Right lobe of liver (tissue), 6 donors: ENCODE measurements at regions not wholly inside any gene's neighbourhood (a gene's known extent, or its start where the extent isn't known, plus 50 kb on each side); places are given as distances from the start of the nearest gene placed in this dataset.
"Not testable (repeated sequence)": the region's sequence is repeated elsewhere in the genome, so short reads cannot be mapped to it uniquely, and the experiment has no call there.

ENCODE experiments used
- ATAC-seq, 4 donors: fragments of 200-7000 bp; cut with Tn5 transposase; one replicate each; pipeline ENCODE4 v1.9.1; 2020; ENCODE audit warnings: mild to moderate bottlenecking in 4 of 4, moderate library complexity in 4 of 4
- DNase-seq, 3 donors: peaks; one replicate each; pipeline ENCODE4 v3.0.0-alpha.2; 2020
- H3K27ac ChIP-seq, 3 donors: fragments of 200-600 bp; one replicate each; pipeline ENCODE4 v1.8.0; 2022
- H3K27me3 ChIP-seq, 2 donors: fragments of 200-600 bp; one replicate each; pipeline ENCODE4 v1.8.0; 2022
- H3K36me3 ChIP-seq, 4 donors: fragments of 200-600 bp; sonication (generic) in 1 of 4; one replicate each; pipeline versions ENCODE4 v1.5.1 to v1.8.0; 2017 to 2022; ENCODE audit warnings: control low read depth in 1 of 4
- H3K4me1 ChIP-seq, 4 donors: fragments of 200-600 bp; sonication (generic) in 1 of 4; one replicate each; pipeline versions ENCODE4 v1.5.1 to v1.8.0; 2017 to 2022; ENCODE audit warnings: control low read depth in 1 of 4
- H3K4me3 ChIP-seq, 3 donors: fragments of 200-600 bp; one replicate each; pipeline ENCODE4 v1.8.0; 2022
- H3K9me3 ChIP-seq, 4 donors: fragments of 200-600 bp; sonication (generic) in 1 of 4; one replicate each; pipeline versions ENCODE4 v1.5.1 to v1.8.0; 2017 to 2022; ENCODE audit warnings: control low read depth in 1 of 4
- POLR2A ChIP-seq: fragments of 450-650 bp; IDR thresholded peaks from one replicate; pipeline ENCODE4 v1.6.1; 2017; ENCODE audit warnings: antibody characterized with exemption, mild to moderate bottlenecking
- WGBS: methylation state at CpG from one replicate; pipeline ENCODE4 v1.1.6; 2018; ENCODE audit warnings: low coverage, low lambda C conversion rate; ENCODE audit not compliant: insufficient coverage; ENCODE audit errors: missing lambda C conversion rate; 5-methylcytosine and 5-hydroxymethylcytosine counted together
- intact Hi-C, 2 donors: fragments of 100-400 bp; cut with DNase I; formaldehyde crosslinking; loops; one replicate each; pipeline versions ENCODE4 v1.11.2 to v1.14.1; 2022
- donor health status: DM: no; HTN: yes; CAD: no.
- donor health status: DM: no; HTN: no; CAD: no.
- donor health status: DM: no; HTN: no; CAD: no.
- donor health status: DM: no; HTN: yes; CAD: no.
- donor health status: DM: no; HTN: yes; CAD: no.

DNA sequence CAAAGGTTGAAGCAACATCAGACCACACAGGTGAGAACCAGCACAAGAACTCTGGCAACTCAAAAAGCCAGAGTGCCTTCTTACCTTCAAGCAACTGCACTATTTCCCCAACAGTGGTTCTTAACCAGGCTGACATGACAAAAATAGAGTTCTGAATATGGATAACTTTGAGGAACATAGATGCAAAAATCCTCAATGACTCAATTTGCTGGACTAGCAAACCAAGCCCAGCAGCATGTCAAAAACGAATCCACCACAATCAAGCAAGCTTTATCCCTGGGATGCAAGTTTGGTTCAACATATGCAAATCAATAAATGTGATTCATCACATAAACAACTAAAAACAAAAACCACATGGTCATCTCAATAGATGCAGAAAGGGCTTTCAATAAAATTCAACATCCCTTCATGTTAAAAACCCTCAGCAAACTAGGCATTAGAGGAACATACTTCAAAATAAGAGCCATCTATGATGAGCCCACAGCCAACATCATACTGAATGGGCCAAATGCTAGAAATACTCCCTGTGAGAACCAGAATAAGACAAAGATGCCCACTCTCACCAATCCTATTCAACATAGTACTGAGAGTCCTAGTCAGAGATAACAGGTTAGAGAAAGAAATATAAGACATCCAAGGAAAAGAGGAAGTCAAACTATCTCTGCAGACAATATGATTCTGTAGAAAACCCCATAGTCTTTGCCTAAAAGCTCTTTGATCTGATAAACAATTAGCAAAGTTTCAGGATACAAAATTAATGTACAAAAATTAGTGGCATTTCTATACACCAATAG lies 110.5 kb upstream of the NBPF19 start:
- intact Hi-C loops, H3K4me3 ChIP-seq, H3K9me3 ChIP-seq, H3K27me3 ChIP-seq, H3K27ac ChIP-seq, DNase-seq, ATAC-seq, H3K36me3 ChIP-seq, H3K4me1 ChIP-seq: not testable (repeated sequence)
- WGBS: no CpG with 5 or more reads among the region's 1 CpG

DNA sequence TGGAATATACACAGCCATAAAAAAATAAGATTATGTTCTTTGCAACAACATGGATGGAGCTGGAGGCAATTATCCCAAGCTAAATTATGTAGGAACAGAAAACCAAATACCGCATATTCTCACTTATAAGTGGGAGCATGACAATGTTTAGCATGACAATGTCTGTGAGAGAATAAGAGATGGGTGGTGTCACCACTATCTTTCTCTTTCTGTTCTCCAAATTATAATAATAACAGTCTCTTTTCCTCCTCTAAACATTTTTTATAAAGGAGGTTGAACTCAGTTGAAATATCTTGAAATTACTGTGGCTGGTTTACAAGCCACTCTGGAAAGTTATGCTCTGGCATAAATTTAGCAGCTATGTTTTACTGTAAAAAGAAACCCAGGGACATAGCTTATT lies 108.4 kb upstream of the NBPF19 start:
- H3K9me3 ChIP-seq, intact Hi-C loops, ATAC-seq, H3K4me3 ChIP-seq, H3K27me3 ChIP-seq, H3K36me3 ChIP-seq, DNase-seq, H3K27ac ChIP-seq, H3K4me1 ChIP-seq: not testable (repeated sequence)
- 80% methylated on average over 1 of the region's 1 CpG for WGBS

DNA sequence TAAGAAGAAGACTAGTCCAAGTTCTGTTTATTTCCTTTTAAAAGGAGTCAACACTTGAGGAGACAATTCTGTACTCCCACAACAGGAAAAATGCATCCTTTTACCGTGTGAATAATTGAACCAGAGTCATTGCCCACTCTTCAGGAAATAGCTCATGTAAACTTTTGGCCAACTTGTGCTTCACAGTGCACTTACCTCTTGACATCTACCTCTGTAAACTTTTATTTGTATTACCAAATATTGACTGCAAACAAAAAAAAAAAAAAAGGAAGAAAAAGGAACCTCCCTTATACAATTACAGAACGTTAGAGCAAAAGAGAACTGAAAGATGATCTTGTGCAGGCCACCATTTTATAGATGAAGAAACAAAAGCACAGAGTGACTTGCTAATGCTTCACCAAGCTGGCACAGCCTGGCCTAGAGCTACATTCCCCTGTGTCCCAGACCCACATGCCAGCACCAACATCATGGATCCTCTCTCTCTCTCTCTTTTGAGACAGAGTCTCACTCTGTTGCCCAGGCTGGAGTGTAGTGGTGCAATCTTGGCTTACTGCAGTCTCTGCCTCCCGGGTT lies 107.3 kb upstream of the NBPF19 start:
- H3K27ac ChIP-seq, intact Hi-C loops, DNase-seq, H3K4me1 ChIP-seq, H3K4me3 ChIP-seq, H3K27me3 ChIP-seq, H3K9me3 ChIP-seq, H3K36me3 ChIP-seq: not testable (repeated sequence)
- peak; percentile 68 to 75 (median 72) for ATAC-seq
- WGBS: 55% methylated on average over 1 of the region's 3 CpGs

GRCh38 chr1:149368337-149368736 lies 106.5 kb upstream of the NBPF19 start:
- WGBS: no CpG with 5 or more reads among the region's 1 CpG
- DNase-seq, ATAC-seq, H3K4me1 ChIP-seq, intact Hi-C loops, H3K4me3 ChIP-seq, H3K27ac ChIP-seq, H3K36me3 ChIP-seq, H3K9me3 ChIP-seq, H3K27me3 ChIP-seq: not testable (repeated sequence)

DNA sequence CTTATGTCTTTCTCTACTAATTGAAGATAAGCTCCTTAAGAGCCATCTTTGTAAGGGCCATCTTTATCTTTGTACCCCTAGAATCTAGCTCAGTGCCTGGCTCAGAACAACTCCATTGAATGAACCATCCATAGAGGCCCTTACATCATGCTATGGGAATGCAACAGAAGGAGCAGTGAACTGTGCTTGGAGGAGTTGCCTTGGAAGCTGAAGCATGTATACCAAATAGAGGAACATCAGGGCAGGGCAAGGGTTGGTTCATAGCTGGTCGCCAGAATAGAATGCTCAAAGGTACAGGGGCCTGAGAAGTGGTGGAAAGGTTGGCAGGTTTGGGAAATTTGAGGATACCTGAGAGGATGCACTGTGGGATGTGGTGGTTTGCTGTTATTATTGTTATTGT lies 105.8 kb upstream of the NBPF19 start:
- DNase-seq, H3K27me3 ChIP-seq, H3K4me1 ChIP-seq, H3K36me3 ChIP-seq, H3K27ac ChIP-seq, H3K9me3 ChIP-seq, H3K4me3 ChIP-seq, intact Hi-C loops: not testable (repeated sequence)
- peak in 3 of 4 donors; percentile 20 to 46 (median 21) for ATAC-seq
- WGBS: no CpG with 5 or more reads among the region's 1 CpG

- H3K9me3 ChIP-seq, H3K27ac ChIP-seq, H3K27me3 ChIP-seq, intact Hi-C loops, ATAC-seq, DNase-seq, H3K4me1 ChIP-seq, H3K36me3 ChIP-seq, H3K4me3 ChIP-seq: not testable (repeated sequence)
- WGBS: no CpG with 5 or more reads among the region's 4 CpGs
These were observed 102.9 kb upstream of the NBPF19 start for GRCh38 chr1:149371955-149372354.

GRCh38 chr1:149378462-149378861 lies 96.4 kb upstream of the NBPF19 start:
- H3K9me3 ChIP-seq, H3K4me1 ChIP-seq, intact Hi-C loops, H3K27ac ChIP-seq, H3K36me3 ChIP-seq, H3K27me3 ChIP-seq, ATAC-seq, DNase-seq, H3K4me3 ChIP-seq: not testable (repeated sequence)
- WGBS: no CpG with 5 or more reads among the region's 3 CpGs

- H3K36me3 ChIP-seq, H3K4me1 ChIP-seq, H3K9me3 ChIP-seq, H3K27me3 ChIP-seq, intact Hi-C loops: not testable (repeated sequence)
- WGBS: 0% methylated on average over 1 of the region's 69 CpGs
- DNase-seq (peak; percentile 87 to 94 (median 89)), ATAC-seq (peak; percentile 97 to 99 (median 98))
- peak overlapping the region; percentile 12 to 58 (median 49) for H3K4me3 ChIP-seq
- peak; percentile 47 for TF ChIP-seq POLR2A
- peak overlapping the region in 1 of 3 donors; percentile 43 for H3K27ac ChIP-seq
These were observed 84.5 kb upstream of the NBPF19 start for GRCh38 chr1:149390173-149390926.

DNA sequence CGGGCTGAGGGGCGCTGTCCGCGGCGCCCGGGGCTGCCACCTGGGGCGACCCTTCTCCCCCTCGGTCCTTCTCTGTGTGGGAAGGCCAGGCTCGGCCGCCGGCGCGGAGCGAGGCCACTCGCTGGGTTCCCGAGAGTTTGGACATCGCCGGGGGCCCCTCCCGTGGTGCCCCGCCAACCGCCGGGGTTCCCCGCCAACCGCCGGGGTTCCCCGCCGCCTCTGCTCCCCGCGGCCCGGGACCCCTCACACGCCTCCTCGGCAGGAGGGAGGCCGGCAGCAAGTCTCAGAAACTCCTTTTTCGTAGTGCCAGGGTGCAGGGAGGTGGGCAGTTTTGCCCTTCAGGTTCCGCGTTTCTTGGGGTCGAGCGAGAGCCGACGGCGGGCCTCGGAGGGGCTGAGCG lies 83.9 kb upstream of the NBPF19 start:
- H3K36me3 ChIP-seq, H3K4me1 ChIP-seq, H3K27me3 ChIP-seq, DNase-seq, intact Hi-C loops, H3K9me3 ChIP-seq: not testable (repeated sequence)
- no CpG with 5 or more reads among the region's 43 CpGs for WGBS
- Histone ChIP-seq H3K27ac (peak overlapping the region in 1 of 3 donors; percentile 43), H3K4me3 (peak overlapping the region; percentile 12 to 58 (median 49))
- peak in 1 of 4 donors; percentile 38 for ATAC-seq

- WGBS: 90% methylated on average over 2 of the region's 2 CpGs
- H3K27me3 ChIP-seq, DNase-seq, ATAC-seq, H3K27ac ChIP-seq, H3K36me3 ChIP-seq, H3K9me3 ChIP-seq, H3K4me3 ChIP-seq, H3K4me1 ChIP-seq, intact Hi-C loops: not testable (repeated sequence)
These were observed 79.0 kb upstream of the NBPF19 start for GRCh38 chr1:149395802-149396201.

- H3K27me3 ChIP-seq, H3K36me3 ChIP-seq, H3K4me1 ChIP-seq, H3K4me3 ChIP-seq, H3K27ac ChIP-seq, H3K9me3 ChIP-seq, ATAC-seq, intact Hi-C loops: not testable (repeated sequence)
- 14% methylated on average over 1 of the region's 6 CpGs for WGBS
- peak in 1 of 3 donors; percentile 57 for DNase-seq
These were observed 76.3 kb upstream of the NBPF19 start for GRCh38 chr1:149398527-149398926.
